Stromal cell of bone marrow (primary cell): ENCODE measurements at regions not wholly inside any gene's neighbourhood (a gene's known extent, or its start where the extent isn't known, plus 50 kb on each side); places are given as distances from the start of the nearest gene placed in this dataset.
"Not testable (repeated sequence)": the region's sequence is repeated elsewhere in the genome, so short reads cannot be mapped to it uniquely, and the experiment has no call there.

Experiments
- DNase-seq: peaks from one replicate; pipeline ENCODE4 v3.0.0-alpha.2; 2012; ENCODE audit warnings: low read depth

DNA sequence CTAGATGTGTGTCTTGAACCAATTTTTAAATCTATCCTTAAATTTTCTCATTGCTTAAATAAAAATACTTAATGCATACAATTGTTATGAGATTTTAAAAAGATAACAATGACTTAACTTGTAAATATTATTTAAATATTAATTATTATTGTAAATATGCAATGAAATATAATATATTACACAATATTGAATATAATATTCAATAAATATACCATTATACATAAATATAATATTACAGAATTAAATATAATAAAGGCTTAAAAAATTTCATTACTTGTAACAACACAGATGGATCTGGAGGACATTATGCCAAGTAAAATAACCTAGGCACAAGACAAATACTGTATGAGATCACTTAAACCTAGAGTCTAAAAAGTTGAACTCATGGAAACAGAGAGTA, 1532.3 kb downstream of the PCDH9 start:
- no peak for DNase-seq

DNA sequence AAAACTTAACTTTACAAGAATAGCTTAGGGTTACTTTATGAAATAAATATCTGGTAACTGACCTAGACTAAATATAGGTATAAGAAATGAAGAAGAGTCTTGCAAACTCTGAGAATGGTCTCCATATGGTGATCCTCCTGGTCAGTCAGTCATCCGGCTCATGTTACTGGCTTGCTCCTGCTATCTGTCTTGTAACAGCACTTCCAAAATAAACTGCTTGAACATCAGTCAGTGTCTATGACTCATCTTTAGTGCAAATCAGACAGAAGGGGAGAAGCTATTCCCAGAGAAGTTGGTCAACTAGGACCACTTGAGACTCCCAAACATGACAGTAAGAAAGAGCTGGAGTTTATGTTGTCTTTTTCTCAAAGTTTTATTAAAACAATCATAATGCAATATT, 1550.9 kb downstream of the PCDH9 start:
- peak; percentile 10 for DNase-seq

DNA sequence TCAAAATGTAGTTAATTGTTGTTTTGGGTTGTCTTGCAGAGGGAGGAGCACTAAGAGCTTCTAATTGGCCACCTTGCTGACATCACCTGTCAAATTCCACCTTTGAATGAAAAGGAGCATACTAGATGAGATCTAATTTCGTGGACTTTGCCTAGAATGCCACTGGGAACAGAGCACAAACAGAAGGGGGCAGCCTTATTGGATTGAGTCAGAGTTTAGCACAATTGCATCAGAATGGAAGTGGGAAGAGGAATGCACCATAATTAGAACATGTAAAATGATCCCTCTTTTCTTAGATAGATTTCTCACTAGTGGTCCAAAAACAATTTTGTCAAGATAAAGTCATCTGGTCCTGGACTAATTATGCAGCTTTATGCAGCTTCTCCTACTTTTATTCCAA, 1552.2 kb downstream of the PCDH9 start:
- DNase-seq: peak; percentile 2

DNA sequence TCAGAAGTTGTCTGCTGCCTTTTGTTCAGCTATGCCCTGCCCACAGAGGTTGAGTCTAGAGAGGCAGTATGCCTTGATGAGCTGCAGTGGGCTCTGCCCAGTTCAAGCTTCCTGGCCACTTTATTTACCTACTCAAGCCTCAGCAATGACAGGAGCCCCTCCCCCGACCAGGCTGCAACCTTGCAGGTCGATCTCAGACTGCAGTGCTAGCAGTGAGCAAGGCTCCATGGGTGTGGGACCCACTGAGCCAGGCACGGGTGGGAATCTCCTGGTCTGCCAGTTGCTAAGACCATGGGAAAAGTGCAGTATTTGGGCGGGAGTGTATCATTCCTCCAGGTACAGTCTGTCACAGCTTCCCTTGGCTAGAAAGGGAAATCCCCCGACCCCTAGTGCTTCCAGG, 1554.8 kb downstream of the PCDH9 start:
- not testable (repeated sequence) for DNase-seq

DNA sequence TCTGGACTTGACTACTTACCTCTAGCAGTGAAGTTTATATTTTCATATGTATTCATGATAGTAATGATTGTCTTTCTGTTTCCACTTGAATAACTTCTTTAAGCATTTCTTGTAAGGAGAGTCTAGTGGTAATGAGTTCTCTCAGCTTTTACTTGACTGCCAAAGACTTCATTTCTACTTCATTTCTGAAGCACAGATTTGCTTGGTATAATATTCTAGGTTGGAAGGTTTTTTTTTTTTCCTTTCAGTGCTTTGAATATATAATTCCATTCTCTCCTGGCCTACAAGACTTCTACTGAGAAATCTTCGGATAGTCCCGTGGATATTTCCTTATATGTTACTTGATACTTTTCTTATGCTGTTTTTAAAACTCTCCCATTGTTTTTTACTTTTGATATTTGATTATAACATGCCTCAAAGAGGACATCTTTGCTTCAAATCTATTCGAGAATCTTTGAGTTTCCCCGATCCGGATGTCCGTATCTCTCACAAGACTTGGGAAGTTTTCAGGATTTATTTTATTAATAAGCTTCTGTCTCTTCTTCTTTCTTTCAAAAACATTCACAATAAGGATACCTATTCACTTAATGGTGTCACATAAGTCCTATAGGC, 1560.0 kb downstream of the PCDH9 start:
- DNase-seq: no peak

DNA sequence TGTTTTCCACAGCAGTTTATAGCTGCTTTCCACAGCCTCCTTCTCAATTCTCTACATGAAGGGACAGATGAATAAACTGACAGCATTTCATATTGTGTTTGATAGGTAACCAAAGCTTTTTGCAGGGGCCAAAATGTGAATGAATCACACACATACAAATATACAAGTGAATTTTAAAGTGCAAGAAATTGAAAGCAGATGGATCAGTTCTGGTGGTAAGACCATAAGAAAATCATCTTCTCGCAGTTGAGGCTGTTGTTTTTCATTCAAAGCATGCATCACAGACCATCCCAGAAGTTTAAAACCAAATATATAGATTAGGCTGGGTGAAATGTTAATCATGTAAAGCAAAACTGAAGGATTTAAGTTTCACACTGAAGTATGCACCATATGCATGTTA, 1569.4 kb downstream of the PCDH9 start:
- no peak for DNase-seq

DNA sequence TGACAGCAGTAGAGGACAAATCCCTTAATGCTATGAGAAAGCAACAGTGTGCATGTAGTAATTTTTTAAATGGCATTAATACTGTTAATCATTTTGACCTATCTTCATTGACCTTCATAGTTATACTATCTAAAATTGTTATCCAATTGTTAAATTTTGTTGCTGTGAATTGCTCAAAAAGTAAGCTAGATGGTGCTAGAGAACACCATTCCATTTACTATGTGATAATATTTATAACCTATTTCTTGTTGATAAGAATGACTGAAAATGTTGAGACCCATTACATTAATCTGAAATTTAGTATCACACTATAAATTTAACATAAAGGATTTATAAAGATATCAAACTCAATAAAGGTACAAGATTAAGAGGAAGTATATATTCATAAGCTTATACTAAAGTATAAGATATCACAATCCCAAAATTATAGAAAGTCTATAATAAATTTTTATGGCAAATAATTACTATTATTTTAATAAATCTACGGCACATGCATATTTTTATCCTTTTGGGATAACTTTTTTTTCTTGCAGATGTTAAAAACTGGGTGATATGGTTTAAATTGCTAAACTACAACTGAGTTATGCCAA, 1573.3 kb downstream of the PCDH9 start:
- DNase-seq: peak; percentile 8

DNA sequence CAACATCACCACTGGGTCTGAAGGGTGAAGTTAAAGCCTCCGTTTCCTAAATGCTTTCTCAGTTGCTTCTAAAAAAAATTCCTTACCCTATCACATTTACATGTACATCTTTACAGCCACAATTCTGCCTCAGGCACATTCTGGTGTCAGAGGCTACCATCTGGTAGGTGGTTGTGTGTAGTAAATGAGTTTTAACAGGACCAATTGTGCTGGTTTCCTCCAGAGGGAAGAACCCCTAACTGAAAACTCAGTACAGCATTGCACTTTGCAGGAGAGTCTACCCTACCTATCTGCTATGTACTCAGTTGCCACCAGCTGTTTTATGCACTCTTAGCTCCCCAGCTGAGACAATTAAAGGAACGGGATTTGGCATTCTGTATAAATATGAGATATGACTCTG, 1576.5 kb downstream of the PCDH9 start:
- DNase-seq: no peak

DNA sequence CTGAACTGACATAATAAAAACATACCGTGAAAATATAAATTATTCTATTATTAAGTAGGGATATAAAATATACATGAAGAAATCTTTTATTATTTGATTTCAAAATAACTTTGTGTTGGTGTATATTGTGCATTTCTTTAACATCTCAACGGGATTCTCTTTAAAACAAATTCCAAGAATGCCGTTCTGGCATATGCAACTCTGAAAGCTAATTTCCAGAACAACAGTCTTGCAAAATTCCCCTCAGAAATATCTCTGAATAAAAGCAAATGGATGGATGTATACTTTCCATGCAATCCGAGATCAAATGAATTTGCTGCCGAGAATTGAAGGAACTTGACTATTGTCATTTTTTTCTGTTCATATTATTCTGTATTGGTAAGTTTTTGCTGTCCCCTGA, 1579.8 kb downstream of the PCDH9 start:
- no peak for DNase-seq

DNA sequence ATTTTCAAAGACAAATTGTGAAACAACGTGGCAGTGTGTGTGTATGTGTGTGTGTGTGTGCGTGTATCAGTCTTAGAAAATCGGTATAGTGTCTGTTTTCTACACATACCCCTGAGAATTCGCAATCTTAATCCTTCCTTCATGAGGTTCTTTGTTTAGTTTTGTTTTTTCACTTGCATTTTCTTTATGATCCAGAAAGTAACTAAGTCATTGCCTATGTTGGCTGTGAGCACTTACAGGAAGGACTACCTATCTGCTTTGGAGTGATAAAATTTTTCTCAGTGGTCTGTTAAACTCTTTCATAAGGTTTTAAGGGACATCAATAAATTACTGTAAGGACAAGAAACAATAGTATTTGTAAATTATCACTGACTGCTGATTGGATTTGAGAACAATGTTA, 1587.1 kb downstream of the PCDH9 start:
- no peak for DNase-seq

DNA sequence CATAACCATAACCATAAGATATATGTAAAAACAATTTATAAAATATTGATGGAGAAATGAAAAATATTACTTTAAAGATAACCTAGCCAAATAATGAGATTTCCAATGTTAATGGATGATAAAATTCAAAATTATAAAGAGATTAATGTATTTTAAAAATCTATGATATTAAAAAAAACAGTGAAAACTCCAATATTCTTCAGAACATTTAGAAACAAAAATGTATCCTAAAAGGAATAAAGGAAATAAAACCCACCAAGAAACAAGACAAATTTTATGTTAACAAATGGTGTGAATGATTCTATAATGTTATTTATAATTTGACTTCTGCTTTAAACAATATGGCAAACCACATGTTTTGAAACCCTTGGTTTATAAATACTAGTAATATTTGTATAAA, 1587.8 kb downstream of the PCDH9 start:
- DNase-seq: no peak

DNA sequence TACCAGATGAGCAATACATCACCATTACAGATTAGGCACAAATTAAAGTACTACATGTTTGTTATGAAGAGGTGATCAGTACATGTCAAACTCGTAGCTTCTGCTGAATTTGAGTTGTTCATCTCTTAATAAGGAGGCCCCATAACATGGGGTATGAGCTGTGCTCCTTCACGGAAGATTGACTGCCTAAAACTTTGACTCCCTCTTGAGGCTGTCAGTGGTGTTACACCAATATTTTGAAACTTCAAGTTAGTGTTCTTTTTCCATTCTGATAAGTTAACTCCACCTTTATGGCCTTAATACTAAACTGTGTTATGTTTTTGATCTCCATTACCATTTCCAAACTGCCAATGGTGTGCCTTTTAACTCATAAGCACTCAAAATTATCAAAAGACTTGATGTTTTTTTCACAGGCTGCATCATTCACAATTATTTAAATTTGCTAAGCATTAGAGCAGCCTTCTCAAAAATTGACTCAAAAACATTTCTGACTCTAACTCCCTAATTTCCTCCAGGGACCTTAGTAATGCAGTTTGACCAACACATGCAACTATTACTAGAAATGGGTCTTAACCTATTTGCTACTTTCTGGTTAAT, 1591.5 kb downstream of the PCDH9 start:
- DNase-seq: peak; percentile 28

DNA sequence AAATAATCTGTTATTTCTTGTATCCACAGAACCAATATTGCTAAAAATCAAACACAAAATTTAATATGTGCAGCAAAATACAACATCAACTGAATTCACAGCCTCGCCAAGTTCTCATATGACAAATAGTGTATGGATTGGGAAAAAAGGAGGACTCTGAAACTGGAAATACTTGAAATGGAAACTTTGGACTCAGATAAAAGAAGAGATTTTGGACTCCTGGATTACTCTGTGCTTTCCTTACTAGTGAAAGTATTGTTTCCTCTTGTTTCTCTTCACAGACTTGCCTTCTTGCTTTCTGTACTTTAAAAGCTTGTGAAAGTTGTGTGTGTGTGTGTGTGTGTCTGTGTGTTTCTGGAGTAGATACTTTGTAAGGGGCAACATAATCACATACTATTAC, 1596.3 kb downstream of the PCDH9 start:
- DNase-seq: no peak

DNA sequence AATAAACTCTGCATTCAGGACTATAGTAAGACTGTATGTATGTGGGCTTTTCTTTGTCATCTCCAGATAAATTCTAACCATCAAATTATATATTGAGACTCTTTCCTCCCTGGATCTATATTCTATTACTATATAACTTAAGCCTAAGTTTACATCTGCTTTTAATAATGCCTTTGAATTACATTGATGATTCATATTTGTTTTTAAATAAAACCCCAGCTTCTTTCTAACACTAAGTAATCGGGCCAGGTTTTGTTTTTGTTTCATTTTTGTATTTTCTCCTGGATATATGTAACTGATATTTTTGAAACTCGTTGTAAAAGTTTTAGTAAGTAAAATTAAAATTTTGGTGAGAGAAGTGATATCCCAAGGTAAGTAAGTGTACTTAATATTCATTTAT, 1599.1 kb downstream of the PCDH9 start:
- no peak for DNase-seq

DNA sequence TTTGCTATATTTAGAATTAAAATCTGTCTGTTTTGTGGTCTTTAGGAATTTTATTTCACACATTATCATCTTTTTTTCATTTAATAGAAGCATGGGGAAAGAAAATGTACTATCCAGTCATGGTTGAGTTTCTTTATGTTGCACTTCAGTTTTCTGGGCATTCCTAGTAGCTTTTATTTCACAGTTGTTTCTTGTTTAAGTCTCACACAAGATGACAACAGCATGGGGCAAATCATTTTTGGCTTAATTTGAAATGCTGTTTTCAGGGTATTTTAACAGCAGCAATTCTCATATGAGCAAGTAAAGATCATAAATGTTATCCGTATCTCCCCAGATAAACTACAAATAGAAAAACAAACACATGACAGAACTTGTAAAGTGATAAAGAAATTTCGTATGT, 1600.2 kb downstream of the PCDH9 start:
- no peak for DNase-seq

DNA sequence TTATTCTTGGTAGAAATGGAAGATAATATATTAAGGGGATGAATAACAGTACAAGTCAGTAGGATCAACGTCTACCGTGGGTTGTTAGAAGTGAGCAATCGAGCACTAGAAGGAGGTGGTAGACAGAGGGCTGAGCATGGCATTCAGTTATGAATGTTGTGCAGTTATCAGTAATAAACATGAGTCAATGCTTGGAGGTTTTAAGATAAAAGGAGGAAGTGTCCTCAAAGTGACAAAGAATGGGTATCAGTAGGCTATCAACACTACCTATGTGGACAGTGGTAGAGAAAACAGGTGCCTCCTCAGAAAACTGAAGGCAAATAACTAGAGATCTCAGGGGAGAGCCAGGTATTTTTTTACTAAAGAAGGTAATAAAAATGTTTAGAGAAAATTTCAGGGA, 1607.0 kb downstream of the PCDH9 start:
- DNase-seq: no peak

DNA sequence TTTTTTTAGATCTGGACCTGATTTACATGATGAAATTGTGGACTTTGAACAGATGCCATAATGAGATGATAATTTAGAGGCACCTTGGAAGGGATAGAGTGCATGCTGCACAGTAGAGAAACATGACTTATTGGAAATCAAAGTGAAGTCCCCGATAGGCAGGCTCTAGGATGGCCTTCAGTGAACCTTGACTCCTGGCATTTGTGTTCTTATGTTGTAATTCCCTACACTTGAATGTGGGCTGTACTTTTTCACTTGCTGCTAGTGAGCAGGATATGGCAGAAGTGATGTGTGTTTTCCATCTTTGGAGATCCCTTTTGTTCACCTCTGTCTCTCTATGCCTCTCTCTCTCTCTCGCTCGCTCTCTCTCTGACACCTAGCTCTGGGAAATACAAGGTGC, 1614.6 kb downstream of the PCDH9 start:
- no peak for DNase-seq

DNA sequence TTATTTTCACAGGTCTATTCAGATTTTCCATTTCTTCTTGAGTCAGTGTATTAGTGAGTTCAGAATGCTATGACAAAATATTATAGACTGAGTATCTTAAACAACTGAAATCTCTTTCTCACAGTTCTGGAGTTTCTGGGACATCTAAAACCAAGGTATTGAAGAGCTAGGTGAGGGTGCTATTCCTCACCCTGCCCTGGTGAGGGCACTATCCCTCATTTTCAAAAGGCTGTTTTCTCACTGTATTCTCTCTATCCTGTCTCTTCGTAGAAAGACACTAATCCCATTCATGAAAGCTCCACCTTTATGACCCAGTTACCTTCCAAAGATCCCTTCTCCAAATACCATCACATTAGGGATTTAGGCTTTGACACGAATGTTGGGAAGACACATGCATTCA, 1617.1 kb downstream of the PCDH9 start:
- no peak for DNase-seq

DNA sequence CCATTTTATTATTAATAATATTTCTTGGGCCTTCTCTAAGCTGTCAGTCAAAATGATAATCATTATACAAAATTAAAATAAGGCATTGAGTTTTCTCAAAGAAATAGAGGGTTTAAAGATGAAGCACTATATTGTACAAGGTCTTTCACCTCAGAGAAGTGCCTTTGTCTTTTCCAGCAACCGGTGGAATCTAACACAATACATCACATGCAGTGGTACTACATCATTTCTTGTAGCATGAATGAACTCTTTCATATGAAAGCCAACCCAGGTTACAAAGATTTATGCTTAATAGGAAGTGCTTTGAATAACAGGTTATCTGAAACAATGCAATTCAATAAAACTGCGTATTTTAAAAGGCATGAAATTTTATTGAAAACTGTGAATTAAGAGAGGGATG, 1620.8 kb downstream of the PCDH9 start:
- no peak for DNase-seq

DNA sequence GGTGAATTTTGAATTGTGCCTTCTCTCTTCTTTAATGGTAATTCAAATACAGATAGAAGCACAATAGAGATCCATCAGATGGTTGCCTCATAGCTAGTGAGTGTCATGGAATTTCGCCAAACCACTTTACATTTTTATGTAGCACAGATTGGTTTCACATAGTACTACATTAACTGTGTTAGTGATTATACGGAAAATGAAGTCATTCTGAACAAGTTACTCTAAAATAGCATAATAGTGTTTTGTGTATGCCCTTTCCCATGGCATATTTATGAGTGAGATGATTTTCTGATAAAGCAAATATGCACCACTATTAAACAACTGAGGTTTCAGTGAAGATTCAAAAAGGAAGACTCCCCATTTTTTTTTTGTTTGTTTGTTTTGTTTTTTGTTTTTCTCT, 1623.5 kb downstream of the PCDH9 start:
- DNase-seq: no peak

DNA sequence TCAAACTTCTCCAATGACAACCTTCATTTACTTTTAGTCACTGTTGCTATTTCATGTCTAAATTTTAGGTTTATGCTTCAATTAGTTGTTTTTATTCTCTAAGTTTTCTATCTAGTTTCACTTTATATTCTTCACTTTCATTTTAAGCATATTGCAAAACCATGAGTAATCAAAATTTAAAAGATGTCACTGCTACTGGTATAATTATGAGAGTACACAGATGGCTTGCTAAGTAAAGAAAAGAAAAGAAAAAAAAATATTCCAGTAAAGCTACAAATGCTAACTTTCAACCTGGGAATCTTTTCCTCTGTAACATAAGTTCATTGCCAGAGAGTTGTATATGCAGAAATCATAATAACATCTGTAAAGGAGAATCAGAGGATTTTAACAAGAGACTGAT, 1624.7 kb downstream of the PCDH9 start:
- DNase-seq: no peak

DNA sequence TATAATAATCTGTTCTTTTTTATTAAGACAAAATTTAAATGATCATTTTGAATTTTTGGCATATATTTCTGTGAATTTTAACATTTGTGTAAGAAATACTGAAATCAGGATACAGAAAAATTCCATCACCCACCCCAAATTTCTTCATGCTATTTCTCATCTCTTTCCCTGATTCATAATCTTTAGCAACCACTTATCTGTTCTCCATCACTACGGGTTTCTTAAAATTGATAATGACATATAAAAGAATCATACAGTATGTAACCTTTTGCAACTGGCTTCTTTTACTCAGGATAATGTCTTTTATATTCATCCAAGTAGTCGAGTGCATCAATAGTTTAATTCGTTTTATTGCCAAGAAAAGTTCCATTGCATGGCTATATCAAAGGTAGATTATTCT, 1627.0 kb downstream of the PCDH9 start:
- DNase-seq: no peak

DNA sequence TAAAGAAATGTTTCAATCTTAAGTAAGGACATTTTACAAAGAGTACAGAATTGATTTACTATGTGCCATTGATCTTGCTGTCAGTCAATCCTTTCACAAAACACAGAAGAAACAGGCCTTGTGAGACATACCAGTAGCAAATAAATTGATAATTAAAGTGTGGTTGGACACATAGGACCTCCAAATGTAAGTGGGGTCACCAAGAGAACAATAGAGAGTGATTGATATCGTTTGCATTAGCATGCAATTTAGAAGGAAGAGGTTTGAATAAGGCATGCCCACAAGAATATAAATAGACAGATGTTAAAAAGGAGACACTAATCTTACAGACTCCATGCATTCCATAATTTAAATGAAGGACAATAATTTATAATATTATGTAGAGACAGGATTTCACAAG, 1628.3 kb downstream of the PCDH9 start:
- DNase-seq: no peak

DNA sequence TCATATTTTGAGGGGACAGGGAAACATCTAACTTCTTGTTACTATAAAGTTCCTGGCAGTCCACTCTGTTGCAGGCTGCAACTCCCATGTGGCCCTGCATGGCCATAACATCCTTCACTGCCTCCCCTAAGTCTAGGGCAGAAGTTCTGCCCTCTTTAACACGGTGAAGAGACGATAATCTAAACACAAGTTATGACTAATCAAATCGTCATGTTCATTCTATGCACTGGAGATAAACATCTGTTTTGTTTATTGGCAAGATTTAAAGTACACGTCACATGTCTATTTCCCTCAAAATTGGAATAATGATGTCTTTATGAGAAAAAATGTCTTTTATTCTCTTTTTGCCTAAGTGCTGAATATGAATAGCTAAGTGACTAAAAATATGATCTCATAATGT, 1629.4 kb downstream of the PCDH9 start:
- DNase-seq: no peak
